WTC11 (cell line): ENCODE measurements at regions not wholly inside any gene's neighbourhood (a gene's known extent, or its start where the extent isn't known, plus 50 kb on each side); places are given as distances from the start of the nearest gene placed in this dataset.

ENCODE experiments used
- ATAC-seq: fragments of 200-7000 bp; cut with Tn5 transposase; 2 replicates; pipeline ENCODE4 v1.10.0; 2021; ENCODE audit warnings: mild to moderate bottlenecking, moderate library complexity
- CTCF ChIA-PET: fragments of 300-600 bp; sonication (Branson Sonifier 250); formaldehyde crosslinking; loops from one replicate; lab custom pipeline; 2021; ENCODE audit warnings: antibody characterized with exemption; lab: Charles Lee
- POLR2A ChIA-PET: fragments of 350-600 bp; sonication (Branson Sonifier 250); formaldehyde crosslinking; loops from one replicate; lab custom pipeline; 2021; ENCODE audit warnings: antibody characterized with exemption; lab: Charles Lee
- DNase-seq: peaks from one replicate; pipeline ENCODE4 v3.0.0; 2021; ENCODE audit warnings: low spot score
- H3K27ac Mint-ChIP-seq: 2 replicates; pipeline ENCODE4 v1.8.0; 2021; ENCODE audit warnings: mixed read lengths
- H3K27me3 Mint-ChIP-seq: 2 replicates; pipeline ENCODE4 v1.8.0; 2021; ENCODE audit warnings: low read depth, mild to moderate bottlenecking, moderate library complexity, mixed read lengths
- H3K36me3 Mint-ChIP-seq: 2 replicates; pipeline ENCODE4 v1.8.0; 2021; ENCODE audit warnings: mixed read lengths
- H3K4me1 Mint-ChIP-seq: 2 replicates; pipeline ENCODE4 v1.8.0; 2022; ENCODE audit warnings: mixed read lengths
- H3K4me3 Mint-ChIP-seq: 2 replicates; pipeline ENCODE4 v1.8.0; 2021; ENCODE audit warnings: mild to moderate bottlenecking, moderate library complexity, mixed read lengths
- H3K9me3 Mint-ChIP-seq: 2 replicates; pipeline ENCODE4 v1.8.0; 2021; ENCODE audit warnings: mixed read lengths
- ATF1 ChIP-seq: sonication (generic); formaldehyde crosslinking; IDR thresholded peaks from 2 replicates; pipeline ENCODE4 v1.8.1; 2023; ENCODE audit warnings: mild to moderate bottlenecking, moderate library complexity, missing genetic modification reagents
- ATF6 ChIP-seq: sonication (generic); formaldehyde crosslinking; IDR thresholded peaks from 2 replicates; pipeline ENCODE4 v1.8.1; 2023; ENCODE audit warnings: mild to moderate bottlenecking, missing genetic modification reagents
- CREB1 ChIP-seq: sonication (generic); formaldehyde crosslinking; IDR thresholded peaks from 2 replicates; pipeline ENCODE4 v1.8.0; 2023; ENCODE audit warnings: mild to moderate bottlenecking, missing genetic modification reagents
- CREM ChIP-seq: sonication (generic); formaldehyde crosslinking; IDR thresholded peaks from 2 replicates; pipeline ENCODE4 v1.8.1; 2022; ENCODE audit warnings: mild to moderate bottlenecking, missing genetic modification reagents, moderate library complexity
- ETV6 ChIP-seq: sonication (generic); formaldehyde crosslinking; IDR thresholded peaks from 2 replicates; pipeline ENCODE4 v1.8.1; 2022; ENCODE audit warnings: mild to moderate bottlenecking, missing genetic modification reagents
- HMGXB4 ChIP-seq: sonication (generic); formaldehyde crosslinking; IDR thresholded peaks from 2 replicates; pipeline ENCODE4 v1.8.1; 2023; ENCODE audit warnings: mild to moderate bottlenecking, moderate library complexity, missing genetic modification reagents
- NFYB ChIP-seq: sonication (generic); formaldehyde crosslinking; conservative IDR thresholded peaks from 2 replicates; pipeline ENCODE4 v1.8.0; 2022; ENCODE audit warnings: low read depth, missing genetic modification reagents
- PRDM15 ChIP-seq: sonication (generic); formaldehyde crosslinking; IDR thresholded peaks from 2 replicates; pipeline ENCODE4 v1.8.0; 2022; ENCODE audit warnings: missing genetic modification reagents
- PRRX2 ChIP-seq: fragments of 250-450 bp; sonication (Bioruptor Pico); IDR thresholded peaks from 2 replicates; pipeline ENCODE4 v1.8.0; 2021; ENCODE audit warnings: mild to moderate bottlenecking
- SMAD3 ChIP-seq: sonication (generic); formaldehyde crosslinking; IDR thresholded peaks from 2 replicates; pipeline ENCODE4 v1.8.0; 2022; ENCODE audit warnings: missing genetic modification reagents, mild to moderate bottlenecking, borderline replicate concordance
- TCF7 ChIP-seq: sonication (generic); formaldehyde crosslinking; IDR thresholded peaks from 2 replicates; pipeline ENCODE4 v1.8.0; 2022; ENCODE audit warnings: mild to moderate bottlenecking, low read depth, missing genetic modification reagents, moderate library complexity
- TEAD1 ChIP-seq: sonication (generic); formaldehyde crosslinking; IDR thresholded peaks from 2 replicates; pipeline ENCODE4 v1.8.0; 2022; ENCODE audit warnings: mild to moderate bottlenecking, missing genetic modification reagents
- USF2 ChIP-seq: sonication (generic); formaldehyde crosslinking; IDR thresholded peaks from 2 replicates; pipeline ENCODE4 v1.8.1; 2023; ENCODE audit warnings: mild to moderate bottlenecking, missing genetic modification reagents, moderate library complexity
- ZNF416 ChIP-seq: fragments of 250-450 bp; sonication (Bioruptor Pico); IDR thresholded peaks from 2 replicates; pipeline ENCODE4 v1.9.0; 2021; ENCODE audit warnings: mild to moderate bottlenecking, inconsistent platforms
- ZNF423 ChIP-seq: fragments of 250-450 bp; sonication (Bioruptor Pico); IDR thresholded peaks from 2 replicates; pipeline ENCODE4 v2.1.2; 2022; ENCODE audit warnings: mild to moderate bottlenecking, moderate library complexity
- ZNF425 ChIP-seq: fragments of 250-450 bp; sonication (Bioruptor Pico); conservative IDR thresholded peaks from 2 replicates; pipeline ENCODE4 v1.9.0; 2021; ENCODE audit warnings: mild to moderate bottlenecking
- ZNF671 ChIP-seq: fragments of 250-450 bp; sonication (Bioruptor Pico); IDR thresholded peaks from 2 replicates; pipeline ENCODE4 v1.8.0; 2021; ENCODE audit warnings: mild to moderate bottlenecking
- TF ChIP-seq, protein P1 (sequence below): sonication (generic); formaldehyde crosslinking; IDR thresholded peaks from 2 replicates; pipeline ENCODE4 v1.8.0; 2023; ENCODE audit warnings: mild to moderate bottlenecking, missing genetic modification reagents

DNA sequence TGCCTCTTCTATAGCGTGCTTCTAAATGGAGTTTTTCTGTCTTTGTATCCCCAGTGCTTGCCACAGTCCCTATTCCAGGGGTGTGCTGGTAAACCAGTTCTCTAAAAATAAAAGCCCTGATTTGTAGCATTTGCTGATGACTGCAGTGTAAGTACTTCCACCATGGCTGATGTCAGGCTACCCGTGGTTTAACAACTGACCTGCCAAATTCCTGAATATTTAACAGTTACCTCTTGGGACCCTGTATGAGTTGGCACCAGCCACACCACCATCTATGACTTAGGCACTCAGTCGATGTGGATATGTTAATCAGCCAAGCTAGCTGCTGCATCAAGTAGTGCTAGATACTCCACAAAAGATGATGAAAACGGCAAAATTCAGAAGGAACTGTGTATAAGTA is 94.0 kb upstream of the MTNR1B start (continued):
- no peak for TF ChIP-seq HMGXB4 (CRISPR knock-in tag)
- no peak for TF ChIP-seq TEAD1 (CRISPR knock-in tag)
- TF ChIP-seq SMAD3 (CRISPR knock-in tag), result no peak
- TF ChIP-seq ZNF416, result no peak
- TF ChIP-seq, all 79 proteins: peak for 0

DNA sequence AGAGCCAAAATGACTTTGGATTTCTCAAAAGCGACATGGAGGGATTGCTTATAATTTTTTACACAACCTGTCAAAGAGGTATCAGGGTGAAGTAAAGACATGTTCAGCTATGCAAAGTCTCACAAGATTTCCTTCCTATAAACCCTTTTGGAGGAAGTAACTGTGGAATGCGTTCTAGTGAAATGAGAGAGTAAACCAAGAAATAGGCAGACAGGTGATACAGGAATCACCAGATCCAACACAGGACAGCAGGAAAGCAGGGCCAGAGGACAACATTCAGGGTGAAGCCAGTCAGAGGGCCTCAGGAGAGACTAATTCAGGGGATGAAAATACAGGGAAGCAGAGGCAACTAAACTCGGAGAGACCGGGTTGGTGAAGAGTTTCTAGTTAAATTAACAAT is 90.4 kb upstream of the MTNR1B start:
- no peaks in the 10 kb centered on the region for H3K9me3 Mint-ChIP-seq
- no peaks in the 10 kb centered on the region for H3K27me3 Mint-ChIP-seq
- peak overlapping the region; percentile 46 for H3K27ac Mint-ChIP-seq
- POLR2A ChIA-PET, result no interaction called here
- CTCF ChIA-PET, result no interaction called here
- ATAC-seq (no peak), DNase-seq (no peak)
- H3K4me1 Mint-ChIP-seq, result peaks cover 7% of the 10 kb centered on the region; the same call in 1 of the 2 replicates
- no peaks in the 10 kb centered on the region; the same call in 1 of the 2 replicates for H3K36me3 Mint-ChIP-seq
- TF ChIP-seq CREM (CRISPR knock-in tag) (no peak), ZNF671 (CRISPR knock-in tag) (no peak), TCF7 (no peak)
- H3K4me3 Mint-ChIP-seq, result no peak overlapping the region

DNA sequence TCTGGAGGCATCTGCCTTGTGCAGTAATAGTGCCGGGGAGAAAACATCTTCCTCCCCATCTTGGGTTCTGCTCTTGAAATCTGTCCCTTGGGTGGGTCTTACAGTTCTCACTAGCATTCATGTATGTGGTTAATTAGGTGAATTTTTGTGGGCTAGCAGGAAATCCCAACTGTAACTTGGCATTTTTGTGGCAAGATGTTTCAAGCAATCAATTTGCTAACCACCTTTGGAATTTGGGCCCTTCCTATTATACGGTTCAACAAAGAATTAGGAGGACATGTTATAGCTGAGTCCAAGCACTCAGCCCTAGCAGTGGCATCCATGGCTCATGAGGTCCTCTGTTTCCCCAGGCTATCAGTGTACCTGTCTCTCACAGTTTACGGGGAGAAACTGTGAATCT is 89.1 kb upstream of the MTNR1B start:
- POLR2A ChIA-PET, result no interaction called here
- H3K27me3 Mint-ChIP-seq, result no peaks in the 10 kb centered on the region
- H3K4me3 Mint-ChIP-seq, result no peak overlapping the region
- TF ChIP-seq ATF6 (CRISPR knock-in tag) (no peak), NFYB (CRISPR knock-in tag) (no peak), TEAD1 (CRISPR knock-in tag) (no peak), PRDM15 (CRISPR knock-in tag) (no peak), ATF1 (no peak), HMGXB4 (CRISPR knock-in tag) (no peak), CREB1 (CRISPR knock-in tag) (no peak), ZNF423 (no peak), ZNF425 (CRISPR knock-in tag) (no peak), PRRX2 (CRISPR knock-in tag) (no peak), USF2 (CRISPR knock-in tag) (no peak), ETV6 (CRISPR knock-in tag) (no peak)
- TF ChIP-seq, protein P1, sequence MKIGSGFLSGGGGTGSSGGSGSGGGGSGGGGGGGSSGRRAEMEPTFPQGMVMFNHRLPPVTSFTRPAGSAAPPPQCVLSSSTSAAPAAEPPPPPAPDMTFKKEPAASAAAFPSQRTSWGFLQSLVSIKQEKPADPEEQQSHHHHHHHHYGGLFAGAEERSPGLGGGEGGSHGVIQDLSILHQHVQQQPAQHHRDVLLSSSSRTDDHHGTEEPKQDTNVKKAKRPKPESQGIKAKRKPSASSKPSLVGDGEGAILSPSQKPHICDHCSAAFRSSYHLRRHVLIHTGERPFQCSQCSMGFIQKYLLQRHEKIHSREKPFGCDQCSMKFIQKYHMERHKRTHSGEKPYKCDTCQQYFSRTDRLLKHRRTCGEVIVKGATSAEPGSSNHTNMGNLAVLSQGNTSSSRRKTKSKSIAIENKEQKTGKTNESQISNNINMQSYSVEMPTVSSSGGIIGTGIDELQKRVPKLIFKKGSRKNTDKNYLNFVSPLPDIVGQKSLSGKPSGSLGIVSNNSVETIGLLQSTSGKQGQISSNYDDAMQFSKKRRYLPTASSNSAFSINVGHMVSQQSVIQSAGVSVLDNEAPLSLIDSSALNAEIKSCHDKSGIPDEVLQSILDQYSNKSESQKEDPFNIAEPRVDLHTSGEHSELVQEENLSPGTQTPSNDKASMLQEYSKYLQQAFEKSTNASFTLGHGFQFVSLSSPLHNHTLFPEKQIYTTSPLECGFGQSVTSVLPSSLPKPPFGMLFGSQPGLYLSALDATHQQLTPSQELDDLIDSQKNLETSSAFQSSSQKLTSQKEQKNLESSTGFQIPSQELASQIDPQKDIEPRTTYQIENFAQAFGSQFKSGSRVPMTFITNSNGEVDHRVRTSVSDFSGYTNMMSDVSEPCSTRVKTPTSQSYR (CRISPR knock-in tag), result no peak
- TF ChIP-seq, all 79 proteins: peak for 0
- Mint-ChIP-seq H3K4me1 (peaks cover 7% of the 10 kb centered on the region; the same call in 1 of the 2 replicates), H3K27ac (no peak overlapping the region), H3K36me3 (no peaks in the 10 kb centered on the region; the same call in 1 of the 2 replicates), H3K9me3 (no peaks in the 10 kb centered on the region)
- DNase-seq (no peak), ATAC-seq (no peak)
- CTCF ChIA-PET, result no interaction called here
